ENCODE measurements at regions not wholly inside any gene's neighbourhood (a gene's known extent, or its start where the extent isn't known, plus 50 kb on each side); places are given as distances from the start of the nearest gene placed in this dataset.

- Histone ChIP-seq H3K9me3 (ENCODE audit: control insufficient read depth in 2 of 2, insufficient read depth in 1 of 2, low read length in 1 of 2) (no peaks in the 10 kb centered on the region), H3K4me3 (ENCODE audit: low read length in 2 of 2) (no peak overlapping the region), H3K27me3 (ENCODE audit: control insufficient read depth in 2 of 2, insufficient read depth in 1 of 2, low read length in 1 of 2) (no peaks in the 10 kb centered on the region), H3K4me1 (ENCODE audit: control insufficient read depth in 2 of 2, insufficient read depth in 2 of 2, low read length in 2 of 2) (no peaks in the 10 kb centered on the region), H3K36me3 (ENCODE audit: control insufficient read depth in 2 of 2, insufficient read depth in 2 of 2, low read length in 1 of 2) (no peaks in the 10 kb centered on the region), H3K27ac (ENCODE audit: low read depth in 1 of 2, low read length in 1 of 2) (no peak overlapping the region)
- DNase-seq (ENCODE audit: low read depth in 6 of 9, low spot score in 9 of 9): no peak
- 80% methylated on average over 1 of the region's 1 CpG for WGBS
These were observed 57.7 kb downstream of the SOX3 start for GRCh38 chrX:140447150-140447549.

- DNase-seq (ENCODE audit: low read depth in 6 of 9, low spot score in 9 of 9): no peak
- H3K36me3 ChIP-seq (ENCODE audit: control insufficient read depth in 2 of 2, insufficient read depth in 2 of 2, low read length in 1 of 2): no peaks in the 10 kb centered on the region
- H3K4me1 ChIP-seq (ENCODE audit: control insufficient read depth in 2 of 2, insufficient read depth in 2 of 2, low read length in 2 of 2): no peaks in the 10 kb centered on the region
- no peak overlapping the region for H3K4me3 ChIP-seq (ENCODE audit: low read length in 2 of 2)
- no peak overlapping the region for H3K27ac ChIP-seq (ENCODE audit: low read depth in 1 of 2, low read length in 1 of 2)
- 40% methylated on average over 8 of the region's 8 CpGs for WGBS
- H3K9me3 ChIP-seq (ENCODE audit: control insufficient read depth in 2 of 2, insufficient read depth in 1 of 2, low read length in 1 of 2): no peaks in the 10 kb centered on the region
- H3K27me3 ChIP-seq (ENCODE audit: control insufficient read depth in 2 of 2, insufficient read depth in 1 of 2, low read length in 1 of 2): peaks cover 0 to 16% of the 10 kb centered on the region in 2 donors
These were observed 64.0 kb downstream of the SOX3 start for GRCh38 chrX:140440876-140441275.

GRCh38 chrX:140439476-140439875 is 65.4 kb downstream of the SOX3 start:
- Histone ChIP-seq H3K27ac (ENCODE audit: low read depth in 1 of 2, low read length in 1 of 2) (no peak overlapping the region), H3K9me3 (ENCODE audit: control insufficient read depth in 2 of 2, insufficient read depth in 1 of 2, low read length in 1 of 2) (no peaks in the 10 kb centered on the region), H3K4me1 (ENCODE audit: control insufficient read depth in 2 of 2, insufficient read depth in 2 of 2, low read length in 2 of 2) (no peaks in the 10 kb centered on the region), H3K4me3 (ENCODE audit: low read length in 2 of 2) (no peak overlapping the region), H3K36me3 (ENCODE audit: control insufficient read depth in 2 of 2, insufficient read depth in 2 of 2, low read length in 1 of 2) (no peaks in the 10 kb centered on the region), H3K27me3 (ENCODE audit: control insufficient read depth in 2 of 2, insufficient read depth in 1 of 2, low read length in 1 of 2) (peaks cover 0 to 16% of the 10 kb centered on the region in 2 donors)
- no peak for DNase-seq (ENCODE audit: low read depth in 6 of 9, low spot score in 9 of 9)
- WGBS: 4% methylated on average over 35 of the region's 35 CpGs

GRCh38 chrX:140434347-140434746 is 70.5 kb downstream of the SOX3 start:
- Histone ChIP-seq H3K27ac (ENCODE audit: low read depth in 1 of 2, low read length in 1 of 2) (no peak overlapping the region), H3K36me3 (ENCODE audit: control insufficient read depth in 2 of 2, insufficient read depth in 2 of 2, low read length in 1 of 2) (no peaks in the 10 kb centered on the region), H3K9me3 (ENCODE audit: control insufficient read depth in 2 of 2, insufficient read depth in 1 of 2, low read length in 1 of 2) (no peaks in the 10 kb centered on the region), H3K4me1 (ENCODE audit: control insufficient read depth in 2 of 2, insufficient read depth in 2 of 2, low read length in 2 of 2) (no peaks in the 10 kb centered on the region), H3K4me3 (ENCODE audit: low read length in 2 of 2) (no peak overlapping the region), H3K27me3 (ENCODE audit: control insufficient read depth in 2 of 2, insufficient read depth in 1 of 2, low read length in 1 of 2) (peaks cover 0 to 8% of the 10 kb centered on the region in 2 donors)
- no peak for DNase-seq (ENCODE audit: low read depth in 6 of 9, low spot score in 9 of 9)
- 23% methylated on average over 2 of the region's 2 CpGs for WGBS

GRCh38 chrX:140433582-140433981 is 71.3 kb downstream of the SOX3 start:
- Histone ChIP-seq H3K9me3 (ENCODE audit: control insufficient read depth in 2 of 2, insufficient read depth in 1 of 2, low read length in 1 of 2) (no peaks in the 10 kb centered on the region), H3K27me3 (ENCODE audit: control insufficient read depth in 2 of 2, insufficient read depth in 1 of 2, low read length in 1 of 2) (peaks cover 0 to under 1% of the 10 kb centered on the region in 2 donors), H3K4me1 (ENCODE audit: control insufficient read depth in 2 of 2, insufficient read depth in 2 of 2, low read length in 2 of 2) (no peaks in the 10 kb centered on the region), H3K27ac (ENCODE audit: low read depth in 1 of 2, low read length in 1 of 2) (no peak overlapping the region), H3K36me3 (ENCODE audit: control insufficient read depth in 2 of 2, insufficient read depth in 2 of 2, low read length in 1 of 2) (no peaks in the 10 kb centered on the region), H3K4me3 (ENCODE audit: low read length in 2 of 2) (no peak overlapping the region)
- 91% methylated on average over 4 of the region's 4 CpGs for WGBS
- DNase-seq (ENCODE audit: low read depth in 6 of 9, low spot score in 9 of 9): no peak

GRCh38 chrX:140432346-140433175 is 72.3 kb downstream of the SOX3 start:
- Histone ChIP-seq H3K4me1 (ENCODE audit: control insufficient read depth in 2 of 2, insufficient read depth in 2 of 2, low read length in 2 of 2) (no peaks in the 10 kb centered on the region), H3K36me3 (ENCODE audit: control insufficient read depth in 2 of 2, insufficient read depth in 2 of 2, low read length in 1 of 2) (no peaks in the 10 kb centered on the region), H3K9me3 (ENCODE audit: control insufficient read depth in 2 of 2, insufficient read depth in 1 of 2, low read length in 1 of 2) (no peaks in the 10 kb centered on the region), H3K27me3 (ENCODE audit: control insufficient read depth in 2 of 2, insufficient read depth in 1 of 2, low read length in 1 of 2) (no peaks in the 10 kb centered on the region), H3K4me3 (ENCODE audit: low read length in 2 of 2) (no peak overlapping the region), H3K27ac (ENCODE audit: low read depth in 1 of 2, low read length in 1 of 2) (no peak overlapping the region)
- WGBS: 80% methylated on average over 4 of the region's 4 CpGs
- no peak for DNase-seq (ENCODE audit: low read depth in 6 of 9, low spot score in 9 of 9)

GRCh38 chrX:140431521-140431920 is 73.3 kb downstream of the SOX3 start:
- no peak for DNase-seq (ENCODE audit: low read depth in 6 of 9, low spot score in 9 of 9)
- 72% methylated on average over 5 of the region's 5 CpGs for whole genome bisulfite sequencing
- no peaks in the 10 kb centered on the region for H3K27me3 ChIP-seq (ENCODE audit: control insufficient read depth in 2 of 2, insufficient read depth in 1 of 2, low read length in 1 of 2)
- H3K27ac ChIP-seq (ENCODE audit: low read depth in 1 of 2, low read length in 1 of 2): no peak overlapping the region
- no peaks in the 10 kb centered on the region for H3K9me3 ChIP-seq (ENCODE audit: control insufficient read depth in 2 of 2, insufficient read depth in 1 of 2, low read length in 1 of 2)
- H3K36me3 ChIP-seq (ENCODE audit: control insufficient read depth in 2 of 2, insufficient read depth in 2 of 2, low read length in 1 of 2): no peaks in the 10 kb centered on the region
- no peaks in the 10 kb centered on the region for H3K4me1 ChIP-seq (ENCODE audit: control insufficient read depth in 2 of 2, insufficient read depth in 2 of 2, low read length in 2 of 2)
- H3K4me3 ChIP-seq (ENCODE audit: low read length in 2 of 2): no peak overlapping the region

GRCh38 chrX:140425712-140426395 is 79.0 kb downstream of the SOX3 start:
- no peak for DNase-seq (ENCODE audit: low read depth in 6 of 9, low spot score in 9 of 9)
- Histone ChIP-seq H3K27ac (ENCODE audit: low read depth in 1 of 2, low read length in 1 of 2) (no peak overlapping the region), H3K9me3 (ENCODE audit: control insufficient read depth in 2 of 2, insufficient read depth in 1 of 2, low read length in 1 of 2) (no peaks in the 10 kb centered on the region), H3K4me3 (ENCODE audit: low read length in 2 of 2) (no peak overlapping the region), H3K4me1 (ENCODE audit: control insufficient read depth in 2 of 2, insufficient read depth in 2 of 2, low read length in 2 of 2) (no peaks in the 10 kb centered on the region), H3K27me3 (ENCODE audit: control insufficient read depth in 2 of 2, insufficient read depth in 1 of 2, low read length in 1 of 2) (no peaks in the 10 kb centered on the region), H3K36me3 (ENCODE audit: control insufficient read depth in 2 of 2, insufficient read depth in 2 of 2, low read length in 1 of 2) (no peaks in the 10 kb centered on the region)
- WGBS: 75% methylated on average over 4 of the region's 4 CpGs

- Histone ChIP-seq H3K4me3 (ENCODE audit: low read length in 2 of 2) (no peak overlapping the region), H3K4me1 (ENCODE audit: control insufficient read depth in 2 of 2, insufficient read depth in 2 of 2, low read length in 2 of 2) (no peaks in the 10 kb centered on the region), H3K9me3 (ENCODE audit: control insufficient read depth in 2 of 2, insufficient read depth in 1 of 2, low read length in 1 of 2) (no peaks in the 10 kb centered on the region), H3K27ac (ENCODE audit: low read depth in 1 of 2, low read length in 1 of 2) (no peak overlapping the region), H3K27me3 (ENCODE audit: control insufficient read depth in 2 of 2, insufficient read depth in 1 of 2, low read length in 1 of 2) (no peaks in the 10 kb centered on the region), H3K36me3 (ENCODE audit: control insufficient read depth in 2 of 2, insufficient read depth in 2 of 2, low read length in 1 of 2) (no peaks in the 10 kb centered on the region)
- no peak for DNase-seq (ENCODE audit: low read depth in 6 of 9, low spot score in 9 of 9)
These were observed 82.4 kb downstream of the SOX3 start for GRCh38 chrX:140422501-140422900.

Data from thymus (tissue), 11 donors.